KOPT-K1 (cell line): ENCODE measurements at regions not wholly inside any gene's neighbourhood (a gene's known extent, or its start where the extent isn't known, plus 50 kb on each side); places are given as distances from the start of the nearest gene placed in this dataset.

Source experiments
- H3K27ac ChIP-seq: fragments of 200-600 bp; sonication (generic); 2 replicates; pipeline ENCODE4 v1.5.1; 2016; ENCODE audit warnings: antibody characterized with exemption, mild to moderate bottlenecking, low read depth, low read length; ENCODE audit not compliant: poor library complexity, severe bottlenecking
- H3K36me3 ChIP-seq: fragments of 200-600 bp; sonication (generic); 2 replicates; pipeline ENCODE4 v1.5.1; 2017; ENCODE audit warnings: antibody characterized with exemption, mild to moderate bottlenecking, low read length, moderate library complexity; ENCODE audit not compliant: insufficient read depth
- H3K9me3 ChIP-seq: fragments of 200-600 bp; sonication (generic); 2 replicates; pipeline ENCODE4 v1.5.1; 2017; ENCODE audit warnings: antibody characterized with exemption, low read length, mild to moderate bottlenecking; ENCODE audit not compliant: insufficient read depth, poor library complexity, severe bottlenecking

DNA sequence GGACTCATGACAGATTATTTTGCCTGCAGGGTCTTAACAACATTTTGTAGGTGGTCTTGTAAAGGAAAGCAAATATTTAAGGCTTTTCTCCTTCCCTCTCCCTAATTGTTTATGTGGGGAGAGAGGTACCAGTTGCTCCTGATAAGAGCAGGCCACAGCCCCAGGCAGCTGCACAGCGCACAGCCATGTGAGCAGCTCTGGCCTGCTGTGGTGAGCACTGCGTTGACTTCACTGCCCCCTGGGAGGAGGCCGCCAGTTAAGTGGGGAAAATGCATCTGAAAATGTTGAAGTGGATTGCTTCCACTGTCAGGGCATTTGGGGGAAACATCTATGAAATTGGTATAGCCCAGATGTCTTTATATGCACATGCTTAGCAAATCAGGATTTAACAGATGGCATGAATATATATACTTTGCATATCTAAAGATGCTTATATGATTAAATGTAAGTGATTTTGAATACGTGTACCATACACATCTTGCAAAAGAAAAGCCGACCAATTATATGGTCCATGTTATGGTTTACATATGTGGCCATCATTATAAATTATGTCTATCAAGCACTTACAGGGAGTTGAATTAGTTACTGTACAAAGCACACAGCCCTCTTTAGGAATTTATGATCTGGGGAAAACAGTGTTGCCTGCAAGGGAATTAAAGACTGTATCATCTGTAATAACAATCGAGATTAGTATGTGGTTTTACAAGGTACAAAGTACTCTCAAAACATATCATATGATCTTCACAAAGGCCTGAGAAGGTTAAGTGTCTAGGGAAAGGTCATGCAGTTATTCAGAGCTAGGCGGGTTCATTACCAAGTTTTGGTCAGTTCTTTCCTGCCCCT, 132.1 kb downstream of the RHOU start:
- Histone ChIP-seq H3K27ac (peak overlapping the region; percentile 35), H3K36me3 (no peaks in the 10 kb centered on the region), H3K9me3 (no peaks in the 10 kb centered on the region)

DNA sequence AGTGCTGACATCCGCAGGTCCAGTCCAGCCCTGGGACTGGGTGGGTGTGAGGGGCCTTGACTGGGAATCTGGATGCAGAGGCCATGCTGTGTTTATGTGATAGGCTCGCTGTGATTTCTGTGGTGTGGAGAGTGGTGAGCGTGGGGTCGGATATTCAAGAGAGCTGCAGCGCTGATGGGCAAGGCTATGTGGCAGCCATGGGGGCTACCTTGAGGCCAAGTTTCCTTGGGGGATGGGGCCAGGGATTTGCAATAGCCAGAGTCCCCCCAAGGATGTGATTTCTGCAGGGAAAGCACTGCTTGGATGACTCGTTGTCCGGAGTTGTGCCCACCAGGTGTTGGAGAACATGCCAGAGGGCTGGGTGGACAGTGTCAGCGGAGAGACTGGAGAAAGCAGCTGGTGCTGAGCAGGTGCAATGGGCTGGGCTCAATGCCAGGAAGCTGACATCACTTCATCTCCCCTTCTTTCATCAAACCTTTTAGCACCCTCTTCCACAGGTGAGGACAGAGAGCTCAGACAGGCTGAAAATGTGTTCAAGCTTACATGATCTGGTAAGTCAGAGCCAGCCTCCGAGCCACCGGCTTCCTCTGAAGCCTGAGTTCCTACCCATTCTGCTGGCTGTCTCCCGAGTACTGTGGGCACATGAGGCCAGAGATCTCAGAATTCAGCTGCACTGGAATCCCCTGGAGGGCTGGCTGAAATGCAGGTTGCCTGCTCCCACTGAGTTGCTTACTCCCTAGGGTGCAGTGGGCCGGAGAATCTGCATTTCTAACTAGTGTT, 132.9 kb downstream of the RHOU start:
- H3K27ac ChIP-seq = no peak overlapping the region
- no peaks in the 10 kb centered on the region for H3K36me3 ChIP-seq
- H3K9me3 ChIP-seq = no peaks in the 10 kb centered on the region

- no peaks in the 10 kb centered on the region for H3K9me3 ChIP-seq
- no peak overlapping the region for H3K27ac ChIP-seq
- no peaks in the 10 kb centered on the region for H3K36me3 ChIP-seq
These were observed 133.4 kb downstream of the RHOU start for GRCh38 chr1:228868731-228869024.

- no peaks in the 10 kb centered on the region for H3K9me3 ChIP-seq
- H3K27ac ChIP-seq = no peak overlapping the region
- no peaks in the 10 kb centered on the region for H3K36me3 ChIP-seq
These were observed 134.1 kb downstream of the RHOU start for GRCh38 chr1:228869312-228869824.

DNA sequence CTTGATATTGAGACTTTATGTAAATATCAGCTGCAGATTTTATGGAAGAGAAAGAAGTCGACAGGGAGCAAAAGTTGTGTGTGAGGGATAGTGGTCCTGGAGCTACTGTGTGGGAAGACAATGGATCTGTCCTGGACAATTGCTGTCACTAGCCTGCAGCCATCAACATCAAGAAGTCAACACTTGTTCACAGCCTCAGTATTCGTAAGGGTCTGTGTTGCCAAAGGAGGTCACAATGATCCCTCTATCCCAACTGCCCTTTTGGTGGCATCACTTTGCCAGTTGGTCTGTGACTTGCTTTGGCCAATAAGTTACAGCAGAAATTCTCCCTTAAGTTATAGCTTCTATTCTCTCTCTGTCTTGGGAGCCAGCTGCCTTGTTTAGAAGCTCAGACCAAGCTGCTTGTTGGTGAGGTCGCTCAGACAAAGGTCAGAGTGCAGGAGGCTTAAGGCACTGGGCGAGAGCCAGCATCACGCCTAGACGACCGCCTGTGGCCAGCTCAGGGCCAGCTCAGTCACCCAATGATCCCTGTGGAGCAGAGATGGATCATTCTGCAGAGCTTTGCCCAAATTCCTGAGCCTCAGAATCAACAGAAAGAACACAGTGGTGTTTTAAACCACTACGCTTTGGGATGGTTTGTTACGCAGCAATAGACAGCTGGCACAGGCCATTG, 134.9 kb downstream of the RHOU start:
- no peak overlapping the region for H3K27ac ChIP-seq
- no peaks in the 10 kb centered on the region for H3K36me3 ChIP-seq
- no peaks in the 10 kb centered on the region for H3K9me3 ChIP-seq

GRCh38 chr1:228871314-228872061, 136.2 kb downstream of the RHOU start:
- Histone ChIP-seq H3K27ac (no peak overlapping the region), H3K36me3 (no peaks in the 10 kb centered on the region), H3K9me3 (no peaks in the 10 kb centered on the region)

GRCh38 chr1:228872080-228872479, 136.8 kb downstream of the RHOU start:
- no peak overlapping the region for H3K27ac ChIP-seq
- no peaks in the 10 kb centered on the region for H3K9me3 ChIP-seq
- H3K36me3 ChIP-seq = no peaks in the 10 kb centered on the region

DNA sequence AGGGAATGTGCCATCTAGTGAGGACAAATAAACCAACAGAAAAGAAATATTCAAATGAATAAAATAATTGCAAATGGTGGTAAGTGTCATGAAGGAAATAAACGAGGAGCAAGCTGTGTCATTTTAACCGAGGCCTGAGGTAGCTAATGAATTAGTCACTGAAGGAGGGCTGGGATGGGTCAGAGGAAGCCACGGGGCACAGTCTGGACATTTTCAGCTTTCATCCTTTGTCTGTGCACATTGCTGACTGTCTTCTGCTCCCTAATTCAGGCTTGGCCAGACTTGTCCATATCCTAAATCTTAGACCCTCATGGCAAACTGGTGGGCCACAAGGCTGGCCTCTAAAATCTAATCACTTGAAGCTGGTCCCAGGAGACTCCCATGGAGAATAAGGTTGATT, 138.4 kb downstream of the RHOU start:
- no peak overlapping the region for H3K27ac ChIP-seq
- H3K36me3 ChIP-seq = no peaks in the 10 kb centered on the region
- H3K9me3 ChIP-seq = no peaks in the 10 kb centered on the region

DNA sequence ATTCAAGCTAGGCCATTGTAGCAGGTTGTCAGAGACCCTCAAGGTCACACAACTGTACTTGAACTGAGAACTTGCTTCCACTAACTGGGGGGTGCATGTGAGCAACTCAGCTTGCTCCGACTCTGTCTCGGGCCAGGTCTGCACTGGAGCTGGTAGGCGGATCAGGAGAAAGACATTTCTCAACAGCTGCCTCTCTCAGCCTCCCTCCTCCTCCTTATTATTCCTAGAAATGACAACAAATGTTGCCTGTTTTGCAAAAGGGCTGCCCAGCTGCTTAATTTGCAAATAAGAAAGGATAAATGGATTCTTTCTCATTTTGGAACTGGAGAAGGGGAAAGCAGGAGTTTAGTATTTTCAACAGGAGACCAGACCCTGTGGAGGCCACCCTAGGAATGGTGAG, 140.5 kb downstream of the RHOU start:
- Histone ChIP-seq H3K36me3 (no peaks in the 10 kb centered on the region), H3K9me3 (no peaks in the 10 kb centered on the region), H3K27ac (no peak overlapping the region)

DNA sequence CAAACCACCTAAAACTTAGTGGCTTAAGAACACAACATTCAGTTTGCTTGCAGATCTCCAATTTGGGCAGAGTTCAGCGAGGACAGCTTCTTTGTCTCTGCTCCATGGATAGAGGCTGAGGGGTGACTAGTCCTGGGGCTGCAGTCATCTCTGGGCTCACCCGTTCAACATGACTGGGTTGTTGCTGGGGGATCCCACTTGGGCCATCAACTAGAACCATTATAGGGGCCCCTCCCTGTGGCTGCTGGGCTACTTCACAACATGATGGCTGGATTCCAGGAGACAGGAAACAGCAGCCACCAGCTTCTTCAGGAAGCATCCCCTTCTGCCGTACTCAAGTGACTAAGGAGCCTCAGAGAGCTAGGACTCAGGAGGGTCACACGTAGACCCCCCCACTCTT, 140.9 kb downstream of the RHOU start:
- H3K27ac ChIP-seq = no peak overlapping the region
- H3K9me3 ChIP-seq = no peaks in the 10 kb centered on the region
- H3K36me3 ChIP-seq = no peaks in the 10 kb centered on the region

DNA sequence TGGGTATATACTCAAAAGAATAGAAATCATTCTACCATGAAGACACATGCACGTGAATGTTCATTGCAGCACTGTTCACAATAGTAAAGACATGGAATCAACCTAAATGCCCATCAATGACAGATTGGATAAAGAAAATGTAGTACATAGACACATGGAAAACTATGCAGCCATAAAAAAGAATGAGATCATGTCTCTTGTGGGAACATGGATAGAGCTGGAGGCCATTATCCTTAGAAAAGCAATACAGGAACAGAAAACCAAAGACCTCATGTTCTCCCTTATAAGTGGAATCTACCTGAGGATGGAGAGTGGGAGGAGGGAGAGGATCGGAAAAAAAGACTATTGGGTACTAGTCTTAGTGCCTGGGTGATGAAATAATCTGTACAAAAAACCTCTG, 143.9 kb downstream of the RHOU start:
- Histone ChIP-seq H3K9me3 (peaks cover 10% of the 10 kb centered on the region), H3K27ac (no peak overlapping the region), H3K36me3 (no peaks in the 10 kb centered on the region)

DNA sequence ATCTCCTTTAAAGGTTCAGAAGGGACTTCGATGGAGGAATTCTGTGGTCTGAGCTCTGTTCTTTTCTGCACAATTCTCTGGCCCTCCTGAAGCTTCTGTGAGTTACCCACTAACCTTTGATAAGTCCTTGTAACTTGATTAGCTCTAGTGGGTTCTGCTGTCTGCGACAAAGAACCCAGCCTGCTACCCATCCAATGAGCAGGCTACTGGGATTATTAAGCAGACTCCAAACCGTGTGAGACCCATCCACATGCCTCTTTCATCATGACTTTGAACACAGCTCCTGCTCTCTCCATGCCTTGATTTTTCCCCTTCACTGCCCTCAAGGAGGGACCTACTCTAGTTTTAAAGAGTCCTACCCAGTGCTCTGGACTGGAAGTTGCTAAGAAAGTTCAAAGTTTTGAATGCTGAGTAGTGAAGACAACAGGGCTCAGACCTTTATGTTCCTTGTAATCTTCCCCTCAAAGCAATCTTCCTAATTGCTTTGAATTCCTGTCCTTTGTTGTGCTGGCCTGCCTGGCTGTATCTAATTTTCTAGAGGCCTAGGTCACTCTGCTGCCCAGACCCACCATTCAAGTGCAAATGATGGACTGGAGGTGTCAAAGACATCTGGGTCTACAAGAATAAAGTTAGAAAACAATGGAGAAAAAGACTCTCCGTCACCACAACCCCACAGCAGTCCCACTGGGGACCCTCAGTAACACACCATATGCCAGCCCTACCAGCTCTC, 146.9 kb downstream of the RHOU start:
- Histone ChIP-seq H3K9me3 (peaks cover 16% of the 10 kb centered on the region), H3K27ac (no peak overlapping the region), H3K36me3 (no peaks in the 10 kb centered on the region)

- Histone ChIP-seq H3K9me3 (peaks cover 16% of the 10 kb centered on the region), H3K27ac (no peak overlapping the region), H3K36me3 (no peaks in the 10 kb centered on the region)
These were observed 147.6 kb downstream of the RHOU start for GRCh38 chr1:228882771-228883450.

DNA sequence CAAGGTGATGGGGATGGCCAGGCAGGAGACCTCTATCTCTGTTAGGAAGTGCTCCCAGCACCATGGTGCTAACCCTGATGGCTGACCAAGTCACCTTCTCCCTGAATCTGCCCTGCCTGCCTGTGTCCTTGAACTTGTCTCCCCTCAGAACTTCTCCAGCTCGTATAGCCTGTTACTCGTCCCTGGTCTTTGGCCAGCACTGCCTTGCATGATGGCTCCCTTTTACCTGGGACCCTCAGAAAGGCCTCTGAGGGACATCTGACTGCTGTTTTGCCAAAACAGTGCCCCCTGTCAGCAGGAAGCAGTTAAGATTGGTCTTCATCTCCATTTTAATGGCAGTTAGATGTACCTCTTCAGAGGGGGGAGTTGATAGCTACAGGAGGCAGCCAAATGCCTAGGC, 148.3 kb downstream of the RHOU start:
- H3K36me3 ChIP-seq = no peaks in the 10 kb centered on the region

More for the DNA sequence above, 148.3 kb downstream of the RHOU start:
- Histone ChIP-seq H3K27ac (no peak overlapping the region), H3K9me3 (peaks cover 16% of the 10 kb centered on the region)
